RPMI7951 (cell line): ENCODE measurements at regions not wholly inside any gene's neighbourhood (a gene's known extent, or its start where the extent isn't known, plus 50 kb on each side); places are given as distances from the start of the nearest gene placed in this dataset.

ENCODE experiments used
- DNase-seq: peaks from one replicate; pipeline ENCODE4 v3.0.0-alpha.2; 2012; ENCODE audit warnings: low read depth

- no peak for DNase-seq
These were observed 617.6 kb downstream of the FGF9 start for GRCh38 chr13:22288496-22288895.

- no peak for DNase-seq
These were observed 618.8 kb downstream of the FGF9 start for GRCh38 chr13:22289711-22290110.

GRCh38 chr13:22298530-22298929 lies 627.7 kb downstream of the FGF9 start:
- no peak for DNase-seq

GRCh38 chr13:22311734-22312404 lies 641.0 kb downstream of the FGF9 start:
- DNase-seq = no peak

GRCh38 chr13:22312405-22312803 lies 641.5 kb downstream of the FGF9 start:
- DNase-seq = no peak

- no peak for DNase-seq
These were observed 645.7 kb downstream of the FGF9 start for GRCh38 chr13:22316494-22317025.

GRCh38 chr13:22320991-22321390 lies 650.1 kb downstream of the FGF9 start:
- no peak for DNase-seq

GRCh38 chr13:22325761-22326160 lies 654.9 kb downstream of the FGF9 start:
- DNase-seq = no peak

- DNase-seq = no peak
These were observed 661.5 kb downstream of the FGF9 start for GRCh38 chr13:22332416-22332815.

- no peak for DNase-seq
These were observed 665.6 kb downstream of the FGF9 start for GRCh38 chr13:22336460-22336859.

GRCh38 chr13:22357132-22357531 lies 686.3 kb downstream of the FGF9 start:
- DNase-seq = peak; percentile 30

- no peak for DNase-seq
These were observed 698.2 kb downstream of the FGF9 start for GRCh38 chr13:22369090-22369489.

- no peak for DNase-seq
These were observed 699.0 kb downstream of the FGF9 start for GRCh38 chr13:22369840-22370239.

GRCh38 chr13:22372261-22372660 lies 701.4 kb downstream of the FGF9 start:
- DNase-seq = no peak

- no peak for DNase-seq
These were observed 704.3 kb downstream of the FGF9 start for GRCh38 chr13:22375151-22375550.

GRCh38 chr13:22387899-22388298 lies 717.0 kb downstream of the FGF9 start:
- DNase-seq = no peak

- no peak for DNase-seq
These were observed 729.0 kb downstream of the FGF9 start for GRCh38 chr13:22399801-22400420.

- no peak for DNase-seq
These were observed 731.8 kb downstream of the FGF9 start for GRCh38 chr13:22402682-22403081.

- no peak for DNase-seq
These were observed 732.3 kb downstream of the FGF9 start for GRCh38 chr13:22403144-22403543.

GRCh38 chr13:22405891-22406290 lies 735.0 kb downstream of the FGF9 start:
- DNase-seq = no peak

- DNase-seq = no peak
These were observed 741.6 kb downstream of the FGF9 start for GRCh38 chr13:22412452-22412851.

GRCh38 chr13:22422023-22422422 lies 751.1 kb downstream of the FGF9 start:
- no peak for DNase-seq

GRCh38 chr13:22422712-22423111 lies 751.8 kb downstream of the FGF9 start:
- DNase-seq = no peak

- DNase-seq = no peak
These were observed 752.4 kb downstream of the FGF9 start for GRCh38 chr13:22423261-22423660.
